H7 (cell line): ENCODE measurements at regions not wholly inside any gene's neighbourhood (a gene's known extent, or its start where the extent isn't known, plus 50 kb on each side); places are given as distances from the start of the nearest gene placed in this dataset.

Experiments
- DNase-seq: peaks from one replicate; pipeline ENCODE4 v3.0.0; 2012
- H3K27me3 ChIP-seq: 2 replicates; pipeline ENCODE4 v1.6.0; 2011; ENCODE audit warnings: mild to moderate bottlenecking, low read length; ENCODE audit not compliant: control insufficient read depth, insufficient read depth
- H3K36me3 ChIP-seq: replicated peaks from 2 replicates; pipeline ENCODE4 v1.5.1; 2011; ENCODE audit warnings: low read length; ENCODE audit not compliant: control insufficient read depth, insufficient read depth
- H3K4me3 ChIP-seq: 2 replicates; pipeline ENCODE4 v1.5.1; 2011; ENCODE audit warnings: low read depth, mild to moderate bottlenecking, control low read depth, low read length, moderate library complexity; ENCODE audit not compliant: insufficient read depth

DNA sequence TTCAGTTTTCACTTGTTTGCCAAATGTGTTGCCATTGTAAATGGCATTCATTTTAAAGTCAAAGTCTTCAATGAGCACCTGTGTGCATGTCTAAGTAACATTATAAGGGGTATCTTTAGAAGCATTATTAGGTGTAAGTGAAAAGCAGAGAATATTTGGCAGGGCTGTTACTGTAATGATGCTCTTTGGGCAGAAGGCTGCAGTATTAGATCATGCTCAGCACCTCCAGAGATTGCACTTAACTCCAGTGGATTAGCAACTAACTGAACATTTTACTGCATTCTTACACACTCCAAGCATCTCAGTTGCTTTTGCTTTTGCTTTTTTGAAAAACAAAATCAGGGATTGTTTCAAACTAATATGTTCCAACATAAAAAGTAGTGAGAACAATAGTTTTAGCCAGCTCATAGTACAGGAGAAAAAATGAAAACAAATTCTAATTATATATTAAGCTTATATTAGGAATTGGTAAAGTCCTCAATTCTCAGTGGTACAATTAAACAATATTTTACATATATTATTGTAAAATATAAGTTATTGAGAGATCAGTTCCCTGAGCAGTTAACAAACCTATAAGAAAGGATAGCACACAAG is 1740.9 kb upstream of the CDH9 start:
- Histone ChIP-seq H3K4me3 (no peak overlapping the region), H3K36me3 (no peaks in the 10 kb centered on the region), H3K27me3 (no peaks in the 10 kb centered on the region)
- peak; percentile 0 for DNase-seq

DNA sequence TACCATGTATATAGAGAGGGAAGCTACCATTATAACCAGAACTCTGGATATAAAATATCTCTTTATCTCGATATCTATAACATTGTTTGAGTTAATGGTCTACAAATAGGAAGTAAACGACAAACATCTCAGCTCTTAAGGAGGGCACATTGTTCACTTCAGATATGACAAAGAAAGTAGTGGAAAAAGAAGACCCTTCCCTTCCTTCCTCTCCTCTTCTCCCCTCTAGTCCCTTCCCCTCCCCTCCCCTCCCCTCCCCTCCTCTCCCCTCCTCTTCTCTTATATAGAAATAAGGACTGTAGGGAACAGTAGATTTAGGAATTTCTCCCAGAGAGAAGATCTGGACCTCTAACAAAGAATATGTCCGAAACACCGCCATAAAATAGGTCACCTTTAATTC is 1731.9 kb upstream of the CDH9 start:
- no peak overlapping the region for H3K4me3 ChIP-seq
- no peaks in the 10 kb centered on the region; the same call in 1 of the 2 replicates for H3K27me3 ChIP-seq
- no peak for DNase-seq
- H3K36me3 ChIP-seq, result no peaks in the 10 kb centered on the region

DNA sequence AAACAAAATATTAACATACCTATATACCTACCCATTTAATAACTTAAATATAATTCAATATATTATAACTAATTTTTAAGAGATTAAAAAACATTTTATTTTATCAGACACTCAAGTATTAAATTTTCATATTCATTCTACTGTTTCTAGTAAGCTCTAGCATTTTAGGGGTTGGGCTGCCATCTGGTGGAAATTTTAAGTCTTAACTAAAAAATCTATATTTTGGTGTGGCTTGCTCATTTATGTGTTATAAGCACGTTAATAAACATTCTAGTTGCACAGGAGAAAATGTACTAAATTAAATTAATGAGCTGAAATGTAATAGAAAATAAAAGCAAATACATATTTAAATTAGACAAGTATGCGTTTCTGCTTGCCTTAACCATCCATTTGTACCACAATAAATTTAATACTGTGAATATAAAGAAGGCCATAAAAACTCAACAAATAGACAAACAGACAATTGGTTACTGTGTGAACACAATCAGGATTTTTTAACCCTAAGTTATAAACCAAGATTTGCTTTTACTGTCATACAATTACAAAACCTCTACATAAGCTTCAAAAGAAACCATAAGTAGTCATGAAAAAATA is 1728.3 kb upstream of the CDH9 start:
- DNase-seq, result peak; percentile 2

DNA sequence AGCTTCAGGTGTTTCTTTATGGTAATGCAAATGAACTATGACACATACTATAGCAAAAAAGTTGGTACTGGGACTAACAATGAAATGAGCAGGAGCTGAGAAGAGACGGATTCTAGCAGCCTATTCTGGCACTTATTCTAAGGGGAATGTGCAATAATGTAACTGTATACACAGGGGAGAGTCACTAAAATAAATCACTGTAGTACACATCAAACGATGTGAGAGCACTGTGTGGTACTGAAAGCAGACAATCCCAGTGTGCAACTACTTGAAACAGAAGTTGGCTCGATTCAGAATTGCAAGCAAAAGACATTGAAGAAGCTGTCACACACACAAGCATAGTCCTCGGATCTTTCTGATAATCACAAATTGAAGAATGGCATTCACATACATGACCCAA is 1713.0 kb upstream of the CDH9 start:
- no peak for DNase-seq
- Histone ChIP-seq H3K27me3 (no peaks in the 10 kb centered on the region), H3K4me3 (no peak overlapping the region), H3K36me3 (no peaks in the 10 kb centered on the region)

More for the DNA sequence above, 1728.3 kb upstream of the CDH9 start:
- no peaks in the 10 kb centered on the region for H3K36me3 ChIP-seq
- H3K27me3 ChIP-seq, result no peaks in the 10 kb centered on the region; the same call in 1 of the 2 replicates
- H3K4me3 ChIP-seq, result no peak overlapping the region

DNA sequence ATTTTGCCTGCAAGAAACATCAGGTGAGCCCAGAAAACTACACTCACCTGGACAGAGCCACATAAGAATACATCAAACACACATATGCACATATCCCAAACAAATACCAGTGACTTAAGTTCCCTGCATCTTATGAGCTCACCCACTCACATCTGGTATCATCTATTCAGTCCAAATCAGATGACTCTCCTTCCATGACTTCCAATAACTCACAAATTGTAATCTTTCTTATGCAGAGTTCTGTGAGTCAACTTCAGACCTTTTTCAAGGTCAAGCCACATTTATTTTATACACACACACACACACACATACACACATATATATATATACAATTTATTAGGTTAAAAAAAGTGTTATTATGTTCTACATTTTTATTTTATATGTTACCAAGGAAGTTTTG is 1711.9 kb upstream of the CDH9 start:
- H3K4me3 ChIP-seq, result no peak overlapping the region
- no peaks in the 10 kb centered on the region for H3K36me3 ChIP-seq
- H3K27me3 ChIP-seq, result no peaks in the 10 kb centered on the region
- DNase-seq, result no peak

DNA sequence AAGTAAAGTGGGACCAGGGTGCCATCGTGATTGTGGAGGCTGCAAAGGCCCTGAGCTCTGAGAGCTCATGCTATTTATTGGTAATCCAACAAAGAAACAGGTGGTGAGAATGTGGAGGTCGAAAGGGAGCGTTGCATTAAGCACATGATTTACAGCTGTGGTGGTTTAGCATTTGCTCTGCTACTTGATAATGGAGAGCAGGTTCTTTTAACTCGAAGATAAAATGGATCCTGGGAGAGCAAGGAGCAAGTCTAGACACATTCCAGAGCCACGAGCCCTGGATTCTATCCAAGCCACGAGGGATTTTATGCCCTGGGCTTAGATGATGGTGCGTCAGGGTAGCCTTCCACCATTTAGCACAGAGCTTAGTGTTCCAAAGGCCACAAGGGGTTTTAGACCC is 1710.1 kb upstream of the CDH9 start:
- H3K36me3 ChIP-seq, result no peaks in the 10 kb centered on the region
- H3K4me3 ChIP-seq, result no peak overlapping the region
- no peaks in the 10 kb centered on the region for H3K27me3 ChIP-seq
- DNase-seq, result no peak

DNA sequence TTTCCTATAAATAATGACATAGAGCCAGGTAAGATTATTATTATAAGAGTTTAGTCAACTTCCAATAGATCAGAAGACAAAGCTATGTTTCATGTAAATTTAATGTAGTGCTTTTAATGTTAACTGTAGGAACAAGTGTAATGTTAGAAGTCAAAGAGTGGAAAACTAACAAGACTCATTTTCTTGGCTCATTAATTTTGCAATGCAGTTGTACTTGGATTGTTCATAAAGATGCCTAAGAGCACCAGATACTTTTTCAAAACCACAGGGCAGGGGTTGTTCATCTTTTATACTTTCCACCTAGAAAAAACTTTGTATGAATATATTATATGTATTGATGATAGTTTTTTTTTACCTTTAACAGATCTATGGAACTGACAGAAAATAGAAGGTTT is 1705.3 kb upstream of the CDH9 start:
- Histone ChIP-seq H3K27me3 (no peaks in the 10 kb centered on the region), H3K4me3 (no peak overlapping the region), H3K36me3 (no peaks in the 10 kb centered on the region)
- DNase-seq, result no peak

DNA sequence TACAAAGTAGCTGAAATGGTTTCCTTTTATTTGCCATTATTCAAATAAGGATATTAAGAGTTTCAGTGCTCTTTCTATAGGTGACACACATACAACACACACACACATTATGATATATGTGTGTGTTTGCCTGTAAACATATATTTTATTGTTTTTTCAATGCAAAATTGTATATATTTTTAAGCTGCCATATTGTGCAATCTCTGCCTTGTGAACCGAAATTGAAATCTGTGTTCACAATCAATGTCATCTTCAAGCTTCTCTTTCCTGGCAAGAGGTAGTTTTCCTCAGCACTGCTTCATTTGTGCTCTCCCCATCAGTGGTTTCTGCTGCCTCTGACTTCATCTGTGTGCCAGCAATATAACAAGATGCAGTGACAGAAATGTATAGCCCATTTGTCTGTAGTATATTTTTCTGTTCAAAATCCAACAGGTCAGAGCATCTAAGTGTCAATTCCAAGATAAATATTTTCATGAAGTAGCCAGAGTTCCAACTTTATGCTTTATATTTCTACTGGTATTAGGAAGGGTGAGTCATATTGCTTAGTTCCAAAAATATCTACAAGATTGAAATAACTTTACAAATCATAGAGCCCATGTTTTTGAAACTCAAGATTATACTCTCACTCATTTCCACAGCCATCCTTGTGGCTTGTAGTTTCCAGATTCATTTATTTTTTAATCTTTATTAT is 1704.8 kb upstream of the CDH9 start:
- Histone ChIP-seq H3K36me3 (no peaks in the 10 kb centered on the region), H3K27me3 (no peaks in the 10 kb centered on the region), H3K4me3 (no peak overlapping the region)
- DNase-seq, result no peak

DNA sequence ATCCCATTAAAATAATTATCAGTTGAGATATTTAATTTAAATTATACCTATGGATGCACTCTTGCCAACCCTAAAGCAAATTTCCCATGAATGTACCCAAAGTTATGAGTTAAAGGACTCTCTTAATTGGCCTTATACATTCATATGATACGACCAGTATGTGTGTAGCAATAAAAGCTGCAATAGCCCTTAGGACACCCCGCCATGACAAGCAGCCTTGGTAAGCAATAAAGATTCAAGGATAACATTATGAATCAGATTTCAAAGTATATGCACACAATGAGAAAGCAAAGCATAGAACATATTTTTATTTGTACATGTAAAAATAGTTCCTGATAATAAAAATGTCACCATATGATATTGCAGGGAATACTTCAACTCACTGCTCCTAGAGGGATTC is 1699.3 kb upstream of the CDH9 start:
- no peaks in the 10 kb centered on the region for H3K27me3 ChIP-seq

DNA sequence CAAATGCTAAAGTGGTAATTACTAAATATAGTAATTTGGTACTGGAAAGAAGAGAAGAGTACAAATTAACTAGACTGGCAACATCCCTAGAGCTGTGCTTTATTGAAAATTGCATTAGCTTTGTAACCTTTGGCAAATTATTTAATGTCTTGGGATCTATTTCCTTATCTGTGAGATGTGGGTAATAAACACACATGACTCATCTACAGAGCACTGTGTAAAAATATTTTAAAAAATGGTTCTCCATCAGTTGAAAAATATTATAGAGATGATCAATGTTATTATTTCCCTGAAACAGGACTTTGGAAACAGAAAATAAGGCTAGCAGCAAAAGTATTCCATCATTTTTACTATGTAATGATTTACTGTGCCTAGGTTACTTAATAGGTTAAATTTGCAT is 1698.8 kb upstream of the CDH9 start:
- DNase-seq, result no peak
- no peaks in the 10 kb centered on the region for H3K27me3 ChIP-seq
- no peaks in the 10 kb centered on the region for H3K36me3 ChIP-seq
- no peak overlapping the region for H3K4me3 ChIP-seq

More for the DNA sequence above, 1699.3 kb upstream of the CDH9 start:
- no peak overlapping the region for H3K4me3 ChIP-seq
- DNase-seq, result no peak
- no peaks in the 10 kb centered on the region for H3K36me3 ChIP-seq

DNA sequence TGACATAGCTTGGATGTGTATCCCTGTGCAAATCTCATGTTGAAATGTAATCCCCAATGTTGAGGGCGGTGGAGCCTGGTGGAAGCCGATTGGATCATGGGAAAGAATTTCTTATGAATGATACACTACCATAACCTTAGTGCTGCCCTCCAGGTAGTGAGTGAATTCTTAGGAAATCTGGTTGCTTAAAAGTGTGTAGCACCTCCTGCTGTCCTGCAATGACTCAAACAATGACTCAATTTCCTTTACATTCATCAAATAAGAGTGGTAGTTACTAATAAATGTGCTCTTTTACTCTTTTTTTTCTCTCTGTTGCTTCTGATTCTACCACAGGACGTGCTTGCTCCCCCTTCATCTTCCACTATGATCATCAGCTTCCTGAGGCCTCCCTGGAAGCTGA is 1696.0 kb upstream of the CDH9 start:
- Histone ChIP-seq H3K4me3 (no peak overlapping the region), H3K36me3 (no peaks in the 10 kb centered on the region), H3K27me3 (no peaks in the 10 kb centered on the region)
- no peak for DNase-seq

DNA sequence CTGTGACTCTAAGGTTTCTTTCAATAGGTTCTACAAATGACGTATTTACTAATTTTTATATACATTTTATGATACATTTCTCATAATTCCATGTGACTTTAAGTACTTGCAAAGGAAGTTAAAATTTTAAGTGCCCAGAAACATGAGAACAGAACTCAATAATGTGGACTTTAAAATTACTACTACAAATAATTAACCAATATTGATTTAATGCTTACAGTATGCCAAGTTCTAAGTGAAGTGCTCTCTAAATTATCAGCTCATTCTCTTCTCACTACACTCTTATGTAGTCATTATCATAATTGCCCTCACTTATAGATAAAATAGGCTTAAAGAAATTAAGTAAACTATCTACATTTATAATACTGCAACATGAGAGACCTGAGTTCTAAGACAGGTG is 1690.7 kb upstream of the CDH9 start:
- H3K4me3 ChIP-seq, result no peak overlapping the region
- no peaks in the 10 kb centered on the region for H3K27me3 ChIP-seq
- no peak for DNase-seq
- H3K36me3 ChIP-seq, result no peaks in the 10 kb centered on the region

DNA sequence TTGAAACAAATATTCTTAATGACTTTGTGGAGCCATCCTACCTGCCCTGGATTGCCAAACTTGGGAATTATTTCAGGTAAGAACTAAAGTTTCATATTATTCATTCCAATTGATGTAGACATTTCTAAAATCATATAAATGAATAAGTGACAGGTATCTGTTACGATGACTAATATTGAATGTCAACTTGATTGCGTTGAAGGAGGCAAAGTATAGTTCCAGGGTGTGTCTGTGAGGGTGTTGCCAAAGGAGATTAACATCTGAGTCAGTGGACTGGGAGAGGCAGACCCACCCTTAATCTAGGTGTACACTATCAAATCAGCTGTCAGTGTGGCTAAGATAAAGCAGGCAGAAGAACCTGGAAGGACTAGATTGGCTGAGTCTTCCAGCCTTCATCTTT is 1688.4 kb upstream of the CDH9 start:
- H3K27me3 ChIP-seq, result no peaks in the 10 kb centered on the region
- no peaks in the 10 kb centered on the region for H3K36me3 ChIP-seq
- no peak for DNase-seq
- no peak overlapping the region for H3K4me3 ChIP-seq

DNA sequence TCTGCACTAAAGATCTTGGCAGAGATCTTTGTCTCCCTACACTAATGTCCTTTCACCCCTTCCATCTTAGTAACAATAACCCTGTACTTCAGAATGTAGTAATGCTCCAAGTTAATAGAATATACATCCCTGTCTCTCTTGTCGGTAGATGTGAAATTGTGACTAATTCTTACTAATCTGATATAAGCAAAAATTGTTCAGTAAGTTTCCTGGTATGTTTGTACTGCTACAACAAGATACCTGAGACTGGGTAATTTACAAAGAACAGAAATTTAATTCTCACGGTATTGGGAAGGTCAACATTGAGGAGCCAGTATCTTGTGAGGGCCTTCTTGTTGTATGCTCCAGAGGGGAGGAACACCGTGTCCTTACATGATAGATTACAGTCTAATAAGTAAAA is 1686.6 kb upstream of the CDH9 start:
- H3K27me3 ChIP-seq, result no peaks in the 10 kb centered on the region
- H3K4me3 ChIP-seq, result no peak overlapping the region
- no peak for DNase-seq
- no peaks in the 10 kb centered on the region for H3K36me3 ChIP-seq

DNA sequence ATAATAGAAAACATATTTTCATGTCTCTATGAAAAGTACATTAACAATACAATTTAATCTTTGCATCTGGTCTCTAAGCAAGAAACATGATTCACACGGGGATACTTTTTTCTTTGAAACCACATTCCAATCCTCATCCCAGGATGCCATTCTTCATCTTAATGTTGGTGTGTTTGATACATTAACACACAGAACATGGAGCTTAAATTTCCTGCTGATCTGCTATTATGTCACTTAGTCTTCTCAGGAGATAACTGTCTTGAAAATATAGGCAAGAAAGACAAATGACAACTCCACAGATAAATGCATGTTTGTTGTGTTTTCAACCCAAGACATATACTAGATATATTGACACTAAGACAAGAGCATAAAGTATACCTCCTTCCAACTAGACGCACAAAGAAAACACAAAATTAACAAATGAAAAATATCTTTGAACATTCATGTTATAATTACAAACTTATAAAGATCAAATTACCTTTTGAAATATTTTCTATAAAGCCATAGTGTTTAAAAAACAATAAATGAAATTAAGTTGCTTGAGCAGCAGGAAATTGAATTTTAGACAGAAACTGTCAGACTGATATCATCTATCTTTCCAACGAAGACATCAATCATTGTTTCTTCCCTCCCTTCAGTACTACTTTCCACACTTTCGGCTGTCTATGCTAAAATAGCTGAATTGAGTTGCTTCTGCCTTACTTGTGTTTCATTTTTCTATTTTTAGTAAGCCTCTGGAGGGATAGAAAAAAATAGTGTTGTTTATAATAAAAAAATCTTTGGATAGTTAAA is 1676.7 kb upstream of the CDH9 start:
- no peak overlapping the region for H3K4me3 ChIP-seq
- no peaks in the 10 kb centered on the region for H3K27me3 ChIP-seq
- no peak for DNase-seq
- no peaks in the 10 kb centered on the region for H3K36me3 ChIP-seq
